ENCODE measurements at regions not wholly inside any gene's neighbourhood (a gene's known extent, or its start where the extent isn't known, plus 50 kb on each side); places are given as distances from the start of the nearest gene placed in this dataset.

DNA sequence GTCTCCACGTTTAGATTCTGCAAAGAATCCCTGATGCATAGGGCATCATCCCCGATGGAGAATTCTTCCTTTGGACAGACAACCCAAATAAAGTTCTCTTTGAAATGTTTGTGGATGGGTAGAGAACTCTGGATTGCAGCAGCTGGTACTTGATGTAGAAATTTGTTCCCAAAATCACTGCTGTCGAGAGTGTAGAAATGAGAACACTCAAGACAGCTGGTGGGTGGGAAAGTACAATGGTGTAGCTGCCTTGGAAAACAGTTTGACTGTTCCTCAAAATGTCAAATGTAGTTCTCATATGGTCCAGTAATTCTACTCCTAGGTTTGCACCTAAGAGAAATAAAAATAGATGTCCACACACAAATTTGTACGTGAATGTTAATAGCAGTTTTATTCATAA lies 671.5 kb upstream of the TMEM132C start (continued):
- TF ChIP-seq E2F4 (CRISPR knock-in tag; IDR thresholded peaks at IDR 0.05; ENCODE audit: borderline replicate concordance, low read depth) = no peak
- TF ChIP-seq, protein P1, sequence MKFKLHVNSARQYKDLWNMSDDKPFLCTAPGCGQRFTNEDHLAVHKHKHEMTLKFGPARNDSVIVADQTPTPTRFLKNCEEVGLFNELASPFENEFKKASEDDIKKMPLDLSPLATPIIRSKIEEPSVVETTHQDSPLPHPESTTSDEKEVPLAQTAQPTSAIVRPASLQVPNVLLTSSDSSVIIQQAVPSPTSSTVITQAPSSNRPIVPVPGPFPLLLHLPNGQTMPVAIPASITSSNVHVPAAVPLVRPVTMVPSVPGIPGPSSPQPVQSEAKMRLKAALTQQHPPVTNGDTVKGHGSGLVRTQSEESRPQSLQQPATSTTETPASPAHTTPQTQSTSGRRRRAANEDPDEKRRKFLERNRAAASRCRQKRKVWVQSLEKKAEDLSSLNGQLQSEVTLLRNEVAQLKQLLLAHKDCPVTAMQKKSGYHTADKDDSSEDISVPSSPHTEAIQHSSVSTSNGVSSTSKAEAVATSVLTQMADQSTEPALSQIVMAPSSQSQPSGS (CRISPR knock-in tag; IDR thresholded peaks at IDR 0.05; ENCODE audit: borderline replicate concordance, low read depth) = no peak
- no peak for TF ChIP-seq TEAD1 (CRISPR knock-in tag; IDR thresholded peaks at IDR 0.05)
- TF ChIP-seq ZNF317 (CRISPR knock-in tag; IDR thresholded peaks at IDR 0.05; ENCODE audit: borderline replicate concordance, low read depth) = no peak
- TF ChIP-seq NFE2L1 (CRISPR knock-in tag; IDR thresholded peaks at IDR 0.05) = no peak
- TF ChIP-seq ETV6 (CRISPR knock-in tag; IDR thresholded peaks at IDR 0.05) = no peak
- no peak for TF ChIP-seq NFYB (CRISPR knock-in tag; conservative IDR thresholded peaks at IDR 0.05; ENCODE audit: low read depth)

DNA sequence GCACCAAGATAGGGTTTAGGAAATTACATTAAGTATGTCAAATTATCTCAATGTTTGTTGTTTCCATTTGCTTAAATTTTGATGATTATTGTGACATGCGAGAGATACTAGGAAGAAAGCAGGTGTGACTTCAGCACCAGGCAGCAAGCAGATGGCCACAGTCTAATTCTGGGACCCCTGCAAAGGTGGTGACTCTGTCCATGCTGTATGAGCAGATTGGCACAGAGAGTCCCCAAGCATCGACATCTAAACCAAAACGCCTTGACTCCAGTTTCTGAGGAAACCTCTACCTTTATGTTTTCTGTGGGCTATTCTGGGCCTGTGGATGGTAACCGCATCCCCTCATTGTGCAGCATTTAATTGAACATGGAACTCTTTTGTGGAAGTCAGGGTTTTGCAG lies 670.1 kb upstream of the TMEM132C start:
- TF ChIP-seq EMX1 (CRISPR knock-in tag; IDR thresholded peaks at IDR 0.05) (no peak), KAT7 (CRISPR knock-in tag; IDR thresholded peaks at IDR 0.05; ENCODE audit: borderline replicate concordance) (no peak), GRHL2 (CRISPR knock-in tag; IDR thresholded peaks at IDR 0.05; ENCODE audit: insufficient replicate concordance, severe bottlenecking) (no peak), SP1 (CRISPR knock-in tag; conservative IDR thresholded peaks at IDR 0.05) (no peak), ZNF396 (CRISPR knock-in tag; IDR thresholded peaks at IDR 0.05; ENCODE audit: borderline replicate concordance) (no peak), CREB1 (CRISPR knock-in tag; IDR thresholded peaks at IDR 0.05) (no peak), CDX4 (CRISPR knock-in tag; IDR thresholded peaks at IDR 0.05; ENCODE audit: borderline replicate concordance) (no peak), SMAD4 (CRISPR knock-in tag; IDR thresholded peaks at IDR 0.05) (no peak), IRF1 (CRISPR knock-in tag; IDR thresholded peaks at IDR 0.05) (no peak), ZNF512 (CRISPR knock-in tag; IDR thresholded peaks at IDR 0.05; ENCODE audit: borderline replicate concordance) (no peak), ZNF416 (CRISPR knock-in tag; IDR thresholded peaks at IDR 0.05) (no peak), ZBTB21 (CRISPR knock-in tag; IDR thresholded peaks at IDR 0.05; ENCODE audit: borderline replicate concordance) (no peak), TEAD4 (CRISPR knock-in tag; IDR thresholded peaks at IDR 0.05) (no peak), CBFB (CRISPR knock-in tag; IDR thresholded peaks at IDR 0.05; ENCODE audit: low read depth) (no peak), ZSCAN18 (CRISPR knock-in tag; IDR thresholded peaks at IDR 0.05) (no peak)
- TF ChIP-seq, protein P2, sequence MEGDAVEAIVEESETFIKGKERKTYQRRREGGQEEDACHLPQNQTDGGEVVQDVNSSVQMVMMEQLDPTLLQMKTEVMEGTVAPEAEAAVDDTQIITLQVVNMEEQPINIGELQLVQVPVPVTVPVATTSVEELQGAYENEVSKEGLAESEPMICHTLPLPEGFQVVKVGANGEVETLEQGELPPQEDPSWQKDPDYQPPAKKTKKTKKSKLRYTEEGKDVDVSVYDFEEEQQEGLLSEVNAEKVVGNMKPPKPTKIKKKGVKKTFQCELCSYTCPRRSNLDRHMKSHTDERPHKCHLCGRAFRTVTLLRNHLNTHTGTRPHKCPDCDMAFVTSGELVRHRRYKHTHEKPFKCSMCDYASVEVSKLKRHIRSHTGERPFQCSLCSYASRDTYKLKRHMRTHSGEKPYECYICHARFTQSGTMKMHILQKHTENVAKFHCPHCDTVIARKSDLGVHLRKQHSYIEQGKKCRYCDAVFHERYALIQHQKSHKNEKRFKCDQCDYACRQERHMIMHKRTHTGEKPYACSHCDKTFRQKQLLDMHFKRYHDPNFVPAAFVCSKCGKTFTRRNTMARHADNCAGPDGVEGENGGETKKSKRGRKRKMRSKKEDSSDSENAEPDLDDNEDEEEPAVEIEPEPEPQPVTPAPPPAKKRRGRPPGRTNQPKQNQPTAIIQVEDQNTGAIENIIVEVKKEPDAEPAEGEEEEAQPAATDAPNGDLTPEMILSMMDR (IDR thresholded peaks at IDR 0.05) = no peak
- TF ChIP-seq, protein P1 (CRISPR knock-in tag; IDR thresholded peaks at IDR 0.05; ENCODE audit: borderline replicate concordance, low read depth) = no peak
- TF ChIP-seq, protein P3, sequence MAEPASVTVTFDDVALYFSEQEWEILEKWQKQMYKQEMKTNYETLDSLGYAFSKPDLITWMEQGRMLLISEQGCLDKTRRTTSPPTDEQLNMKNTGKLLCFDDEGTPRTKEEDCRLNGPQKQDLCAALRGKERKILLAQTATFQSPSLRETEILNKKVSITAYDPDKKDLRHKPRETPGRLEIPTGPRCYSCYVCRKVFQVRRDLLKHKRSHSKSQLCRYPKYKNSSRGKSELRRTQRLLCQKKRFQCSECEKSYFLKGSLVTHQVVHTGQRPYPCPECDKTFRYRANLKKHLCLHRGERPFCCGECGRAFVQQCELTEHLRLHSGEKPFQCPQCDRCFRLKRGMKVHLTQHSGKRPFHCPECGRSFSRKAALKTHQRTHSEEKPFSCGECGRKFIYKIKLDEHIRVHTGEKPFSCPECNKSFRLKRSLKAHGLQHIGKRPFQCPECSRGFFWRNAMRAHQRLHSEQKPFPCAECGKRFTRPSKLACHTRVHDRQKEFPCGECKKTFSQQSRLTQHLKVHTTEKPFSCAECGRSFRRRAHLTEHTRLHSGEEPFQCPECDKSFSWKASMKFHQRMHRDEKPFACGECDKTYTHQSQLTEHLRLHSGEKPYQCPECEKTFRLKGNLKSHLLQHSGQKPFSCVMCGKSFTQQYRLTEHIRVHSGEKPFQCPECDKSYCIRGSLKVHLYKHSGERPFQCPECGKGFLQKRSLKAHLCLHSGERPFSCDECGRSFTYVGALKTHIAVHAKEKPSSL (CRISPR knock-in tag; conservative IDR thresholded peaks at IDR 0.05) = no peak
- H3K4me3 Mint-ChIP-seq = no peak overlapping the region
- DNase-seq (ENCODE audit: low spot score) = no peak
- H3K27me3 Mint-ChIP-seq (ENCODE audit: low read depth) = no peaks in the 10 kb centered on the region
- peaks cover 83% of the 10 kb centered on the region for H3K4me1 Mint-ChIP-seq
- no peaks in the 10 kb centered on the region for H3K36me3 Mint-ChIP-seq
- ChIA-PET CTCF (no interaction called here), POLR2A (no interaction called here)
- H3K9me3 Mint-ChIP-seq = peaks cover 4% of the 10 kb centered on the region; the same call in 1 of the 2 replicates
- no peak overlapping the region; the same call in 1 of the 2 replicates for H3K27ac Mint-ChIP-seq
- ATAC-seq = no peak
